ENCODE measurements at regions not wholly inside any gene's neighbourhood (a gene's known extent, or its start where the extent isn't known, plus 50 kb on each side); places are given as distances from the start of the nearest gene placed in this dataset.

- TF ChIP-seq CTCF (IDR thresholded peaks at IDR 0.05), result no peak
- no peak for TF ChIP-seq POLR2A (IDR thresholded peaks at IDR 0.05)
Observed at GRCh38 chr6:18049646-18050045, 62.2 kb upstream of the KIF13A start.

All from vagina (tissue), 2 donors.